Pancreas (tissue), 10 donors: ENCODE measurements at regions not wholly inside any gene's neighbourhood (a gene's known extent, or its start where the extent isn't known, plus 50 kb on each side); places are given as distances from the start of the nearest gene placed in this dataset.

Experiments used
- ATAC-seq, 4 donors: fragments of 200-7000 bp; cut with Tn5 transposase; one replicate each; pipeline versions ENCODE4 v1.8.0 to v1.9.1; 2020; ENCODE audit warnings: mild to moderate bottlenecking in 4 of 4, moderate library complexity in 4 of 4
- DNase-seq, 6 donors: peaks; one replicate each; pipeline ENCODE4 v3.0.0-alpha.2; 2020
- FAIRE-seq: peaks from 2 replicates; lab custom pipeline; 2012; peaks lifted over from hg19 to GRCh38; lab: Jason Lieb, UNC
- H3K27ac ChIP-seq, 4 donors: fragments of 200-600 bp; sonication (generic); 1 replicate in 3 of 4; 2 replicates in 1 of 4; pipeline versions ENCODE4 v1.5.0 to v1.8.0; 2020
- H3K27me3 ChIP-seq, 4 donors: fragments of 200-600 bp; one replicate each; pipeline ENCODE4 v1.8.0; 2021
- H3K36me3 ChIP-seq, 3 donors: fragments of 200-600 bp; sonication (generic) in 1 of 3; one replicate each; pipeline versions ENCODE4 v1.5.0 to v1.8.0; 2020 to 2021
- H3K4me1 ChIP-seq, 3 donors: fragments of 200-600 bp; one replicate each; pipeline ENCODE4 v1.8.0; 2021
- H3K4me3 ChIP-seq, 4 donors: fragments of 200-600 bp; sonication (generic) in 2 of 4; one replicate each; pipeline versions ENCODE4 v1.5.0 to v1.8.0; 2020 to 2021
- H3K9me3 ChIP-seq, 4 donors: fragments of 200-600 bp; one replicate each; pipeline ENCODE4 v1.8.0; 2021
- WGBS, 2 donors: extraction: QIAGEN DNeasy Blood & Tissue Kit; methylation state at CpG; one replicate each; pipeline ENCODE4 v1.1.7; 2013; 5-methylcytosine and 5-hydroxymethylcytosine counted together
- intact Hi-C, 3 donors: fragments of 100-400 bp; cut with DNase I; formaldehyde crosslinking; loops; one replicate each; pipeline versions ENCODE4 v1.11.1 to v1.14.2; 2022
- TF ChIP-seq, protein P1 (sequence below), 4 donors: fragments of 200-600 bp; sonication (generic) in 3 of 4; IDR thresholded peaks; one replicate each; pipeline versions ENCODE4 v1.5.0 to v1.8.0; 2021; ENCODE audit warnings: antibody characterized with exemption in 4 of 4
- donor health status: healthy with polysubstance abuse.
- donor health status: DM: no; HTN: no; CAD: no; lungs with moderate emphysema.
- donor health status: DM: no; HTN: no; CAD: no.
- donor health status: control.
- donor health status: control.
- donor health status: Bipolar disorder and iron deficiency.
- donor health status: DM: yes; HTN: yes; CAD: no.
- donor health status: DM: no; HTN: no; CAD: no.
- donor health status: DM: no; HTN: no; CAD: no.
- donor health status: DM: yes; HTN: yes; CAD: no.

DNA sequence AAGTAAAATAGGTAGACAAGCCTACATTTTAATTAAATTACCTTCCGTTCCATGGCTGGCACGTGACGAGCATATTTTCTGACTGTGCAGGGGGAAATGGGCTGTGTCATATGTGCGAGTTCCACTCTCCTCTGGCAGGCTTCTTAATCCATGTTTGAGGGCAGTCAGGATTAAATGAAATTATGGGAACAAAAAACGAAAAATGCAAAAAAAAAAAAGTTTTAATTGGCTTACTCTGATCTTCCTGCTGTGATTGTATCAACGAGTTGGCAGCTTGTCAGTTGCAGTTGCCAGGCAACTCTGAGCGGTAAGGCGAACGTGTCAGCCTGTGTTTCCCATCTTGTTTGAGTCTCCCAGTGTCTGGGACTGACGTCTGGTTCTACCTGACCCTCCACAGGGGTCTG lies 302.9 kb upstream of the XYLT1 start:
- DNase-seq, result no peak
- H3K4me1 ChIP-seq, result no peaks in the 10 kb centered on the region
- no peaks in the 10 kb centered on the region for H3K36me3 ChIP-seq
- TF ChIP-seq, protein P1, sequence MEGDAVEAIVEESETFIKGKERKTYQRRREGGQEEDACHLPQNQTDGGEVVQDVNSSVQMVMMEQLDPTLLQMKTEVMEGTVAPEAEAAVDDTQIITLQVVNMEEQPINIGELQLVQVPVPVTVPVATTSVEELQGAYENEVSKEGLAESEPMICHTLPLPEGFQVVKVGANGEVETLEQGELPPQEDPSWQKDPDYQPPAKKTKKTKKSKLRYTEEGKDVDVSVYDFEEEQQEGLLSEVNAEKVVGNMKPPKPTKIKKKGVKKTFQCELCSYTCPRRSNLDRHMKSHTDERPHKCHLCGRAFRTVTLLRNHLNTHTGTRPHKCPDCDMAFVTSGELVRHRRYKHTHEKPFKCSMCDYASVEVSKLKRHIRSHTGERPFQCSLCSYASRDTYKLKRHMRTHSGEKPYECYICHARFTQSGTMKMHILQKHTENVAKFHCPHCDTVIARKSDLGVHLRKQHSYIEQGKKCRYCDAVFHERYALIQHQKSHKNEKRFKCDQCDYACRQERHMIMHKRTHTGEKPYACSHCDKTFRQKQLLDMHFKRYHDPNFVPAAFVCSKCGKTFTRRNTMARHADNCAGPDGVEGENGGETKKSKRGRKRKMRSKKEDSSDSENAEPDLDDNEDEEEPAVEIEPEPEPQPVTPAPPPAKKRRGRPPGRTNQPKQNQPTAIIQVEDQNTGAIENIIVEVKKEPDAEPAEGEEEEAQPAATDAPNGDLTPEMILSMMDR (IDR thresholded peaks at IDR 0.05), result no peak
- H3K9me3 ChIP-seq, result no peaks in the 10 kb centered on the region
- no peak overlapping the region for H3K4me3 ChIP-seq
- no peak overlapping the region for H3K27ac ChIP-seq
- H3K27me3 ChIP-seq, result peaks cover 0 to 13% (median 2%) of the 10 kb centered on the region in 4 donors
- intact Hi-C loops, result no loop called here
- no peak for ATAC-seq
- FAIRE-seq, result no peak
- 14 to 15% methylated on average over 10 of the region's 10 CpGs for WGBS, 2 donors

DNA sequence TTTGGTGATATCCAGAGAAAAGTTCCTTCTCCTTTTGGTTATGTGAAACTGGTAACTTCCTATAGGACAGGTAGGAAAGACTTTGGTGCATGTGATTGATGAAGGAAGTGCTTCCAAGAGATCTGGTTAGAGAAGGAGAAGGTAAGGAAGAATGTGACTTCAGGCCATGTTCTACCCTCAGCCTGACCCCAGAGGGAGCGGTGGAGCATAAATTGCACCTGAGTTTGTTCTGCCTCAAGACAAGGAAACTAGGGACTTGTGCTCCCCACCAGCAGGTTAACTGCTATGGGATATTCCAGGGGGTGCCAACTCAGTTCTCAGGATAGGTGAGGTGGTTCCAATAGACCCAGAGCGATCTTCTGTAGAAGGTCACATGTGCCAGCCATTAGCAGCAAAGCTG lies 299.3 kb upstream of the XYLT1 start:
- TF ChIP-seq, protein P1 (IDR thresholded peaks at IDR 0.05), result no peak
- DNase-seq, result no peak
- WGBS, 2 donors, result 79 to 90% methylated on average over 2 of the region's 2 CpGs
- no peak overlapping the region for H3K27ac ChIP-seq
- no peak for FAIRE-seq
- H3K4me3 ChIP-seq, result no peak overlapping the region
- ATAC-seq, result no peak
- H3K36me3 ChIP-seq, result no peaks in the 10 kb centered on the region
- intact Hi-C loops, result no loop called here
- no peaks in the 10 kb centered on the region for H3K4me1 ChIP-seq
- no peaks in the 10 kb centered on the region for H3K9me3 ChIP-seq
- peaks cover 0 to 4% (median 2%) of the 10 kb centered on the region in 4 donors for H3K27me3 ChIP-seq

DNA sequence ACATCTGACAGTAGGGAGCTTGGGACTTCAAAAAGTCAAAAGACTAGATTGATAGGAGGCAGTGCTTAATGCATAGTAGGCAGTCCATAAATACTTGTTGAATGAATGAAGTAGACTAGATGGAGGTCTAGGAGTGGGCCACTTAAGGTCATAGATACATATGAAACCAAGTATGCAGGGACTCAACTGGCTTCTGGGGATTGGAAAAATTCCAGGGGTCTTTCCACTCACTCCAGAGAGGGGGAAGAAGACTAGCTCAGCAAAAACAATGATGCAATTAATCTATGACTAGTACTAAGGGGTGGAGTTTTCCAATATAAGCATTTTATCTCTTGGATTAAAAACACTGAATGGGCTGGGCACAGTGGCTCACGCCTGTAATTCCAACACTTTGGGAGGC lies 298.3 kb upstream of the XYLT1 start:
- intact Hi-C loops, result no loop called here
- FAIRE-seq (no peak), ATAC-seq (no peak)

DNA sequence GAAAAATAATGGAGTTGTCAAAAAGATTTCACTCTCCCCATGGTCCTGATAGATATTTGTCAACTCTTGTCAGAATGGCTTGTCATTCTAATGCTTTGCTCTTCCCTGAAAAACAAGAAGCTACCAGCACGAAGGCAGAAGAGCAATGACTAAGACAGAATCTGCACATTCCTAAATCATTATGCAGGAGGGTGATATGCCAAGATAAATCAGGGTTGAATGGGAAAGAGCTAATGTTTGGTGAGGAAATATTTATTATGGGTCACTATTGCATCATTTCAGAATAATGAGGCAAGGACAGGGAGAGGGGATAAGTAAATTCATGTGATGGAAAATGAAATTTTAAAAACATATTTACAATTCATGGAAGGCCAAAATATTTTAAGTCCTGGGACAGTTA lies 297.5 kb upstream of the XYLT1 start:
- Histone ChIP-seq H3K27ac (no peak overlapping the region), H3K4me1 (no peaks in the 10 kb centered on the region), H3K27me3 (no peaks in the 10 kb centered on the region), H3K9me3 (no peaks in the 10 kb centered on the region), H3K4me3 (no peak overlapping the region), H3K36me3 (no peaks in the 10 kb centered on the region)
- ATAC-seq (no peak), DNase-seq (no peak), FAIRE-seq (no peak)
- TF ChIP-seq, protein P1 (IDR thresholded peaks at IDR 0.05), result no peak
- 12 to 13% methylated on average over 1 of the region's 1 CpG for WGBS, 2 donors
- intact Hi-C loops, result no loop called here

More for the DNA sequence above, 298.3 kb upstream of the XYLT1 start:
- no peak for DNase-seq
- H3K9me3 ChIP-seq, result no peaks in the 10 kb centered on the region
- 47 to 72% methylated on average over 1 of the region's 1 CpG for WGBS, 2 donors
- no peaks in the 10 kb centered on the region for H3K36me3 ChIP-seq
- no peaks in the 10 kb centered on the region for H3K4me1 ChIP-seq
- no peak overlapping the region for H3K27ac ChIP-seq
- TF ChIP-seq, protein P1 (IDR thresholded peaks at IDR 0.05), result no peak
- no peak overlapping the region for H3K4me3 ChIP-seq
- peaks cover 0 to 4% (median 0%) of the 10 kb centered on the region in 4 donors for H3K27me3 ChIP-seq

GRCh38 chr16:17766012-17766411 lies 295.3 kb upstream of the XYLT1 start:
- TF ChIP-seq, protein P1 (IDR thresholded peaks at IDR 0.05), result no peak
- intact Hi-C loops, result no loop called here
- Histone ChIP-seq H3K27me3 (no peaks in the 10 kb centered on the region), H3K36me3 (no peaks in the 10 kb centered on the region), H3K4me3 (no peak overlapping the region), H3K9me3 (peaks cover 0 to 4% (median 0%) of the 10 kb centered on the region in 4 donors), H3K27ac (no peak overlapping the region), H3K4me1 (no peaks in the 10 kb centered on the region)
- WGBS, 2 donors, result 15 to 19% methylated on average over 2 of the region's 2 CpGs
- FAIRE-seq (no peak), DNase-seq (no peak), ATAC-seq (no peak)
